ENCODE measurements at regions not wholly inside any gene's neighbourhood (a gene's known extent, or its start where the extent isn't known, plus 50 kb on each side); places are given as distances from the start of the nearest gene placed in this dataset.

DNA sequence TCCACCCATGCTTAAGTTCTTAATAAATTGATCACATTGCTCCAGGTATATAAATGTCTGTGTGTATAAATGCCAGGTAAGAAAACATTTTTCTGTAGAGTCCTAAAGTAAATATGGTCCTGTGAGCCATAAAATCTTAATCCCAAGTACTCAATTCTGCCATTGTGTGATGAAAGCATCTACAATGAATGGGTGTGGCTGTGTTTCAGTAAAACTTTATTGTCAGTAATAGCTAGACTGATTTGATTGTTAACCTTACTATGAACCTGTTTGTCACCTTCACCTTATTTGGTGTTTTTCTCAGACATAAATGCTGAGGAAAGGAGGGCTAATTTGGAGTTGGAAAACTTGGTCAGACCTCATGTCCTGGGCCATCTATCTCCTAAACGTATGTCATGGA, 683.5 kb upstream of the GRM7 start:
- no peak for DNase-seq (ENCODE audit: low read depth in 2 of 2)

DNA sequence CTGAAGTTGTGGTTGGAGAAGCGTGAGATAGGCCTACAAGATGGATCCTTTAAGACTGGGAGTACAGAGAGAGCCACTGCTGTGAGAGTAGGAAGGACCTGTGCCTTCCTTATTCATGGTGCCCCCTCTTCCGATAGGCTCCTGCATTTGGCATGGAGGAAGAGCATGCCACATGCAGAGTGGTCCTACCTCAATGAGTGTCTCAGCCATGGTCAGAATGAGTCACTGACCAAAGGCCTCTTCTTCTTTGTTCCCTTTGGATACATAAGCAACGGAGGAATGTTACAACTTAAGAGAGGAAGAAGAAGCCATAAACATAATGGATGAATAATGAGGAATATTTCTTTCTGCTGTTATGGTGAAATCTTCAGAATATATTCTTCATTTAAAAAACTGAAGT, 681.2 kb upstream of the GRM7 start:
- no peak for DNase-seq (ENCODE audit: low read depth in 2 of 2)

DNA sequence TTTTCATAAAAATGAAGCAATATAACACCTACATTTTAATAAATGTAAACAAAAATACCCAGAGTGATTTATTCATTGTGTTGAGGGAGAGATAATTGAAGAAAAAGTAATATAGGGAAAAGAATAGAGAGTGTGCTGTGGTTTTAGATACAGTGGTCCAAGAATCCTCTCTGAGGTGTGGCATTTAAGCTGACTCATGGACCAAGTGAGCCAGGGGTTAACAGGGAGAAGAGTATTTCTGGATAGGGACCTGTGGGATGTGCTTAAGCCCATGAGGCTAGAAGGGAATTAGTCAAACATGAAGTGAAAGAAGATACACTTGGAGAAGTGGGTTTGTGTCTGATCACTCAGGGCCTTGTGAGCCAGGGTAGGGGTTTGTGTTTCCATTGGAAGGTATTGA, 680.7 kb upstream of the GRM7 start:
- DNase-seq (ENCODE audit: low read depth in 2 of 2), result no peak

DNA sequence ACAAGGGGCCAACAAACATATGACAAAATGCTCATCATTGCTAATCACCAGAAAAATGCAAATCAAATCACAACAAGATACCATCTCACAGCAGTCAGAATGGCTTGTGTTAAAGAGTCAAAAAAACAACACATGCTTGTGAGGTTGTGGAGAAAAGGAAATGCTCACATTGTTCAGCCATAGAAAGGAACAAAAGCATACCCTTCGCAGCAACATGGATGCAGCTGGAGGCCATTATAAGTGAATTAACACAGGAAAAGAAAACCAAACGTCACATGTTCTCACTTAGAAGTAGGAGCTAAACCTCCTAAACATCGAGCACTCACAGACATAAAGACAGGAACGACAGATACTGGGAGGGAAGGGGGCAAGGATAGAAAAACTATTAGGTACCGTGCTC, 678.4 kb upstream of the GRM7 start:
- no peak for DNase-seq (ENCODE audit: low read depth in 2 of 2)

DNA sequence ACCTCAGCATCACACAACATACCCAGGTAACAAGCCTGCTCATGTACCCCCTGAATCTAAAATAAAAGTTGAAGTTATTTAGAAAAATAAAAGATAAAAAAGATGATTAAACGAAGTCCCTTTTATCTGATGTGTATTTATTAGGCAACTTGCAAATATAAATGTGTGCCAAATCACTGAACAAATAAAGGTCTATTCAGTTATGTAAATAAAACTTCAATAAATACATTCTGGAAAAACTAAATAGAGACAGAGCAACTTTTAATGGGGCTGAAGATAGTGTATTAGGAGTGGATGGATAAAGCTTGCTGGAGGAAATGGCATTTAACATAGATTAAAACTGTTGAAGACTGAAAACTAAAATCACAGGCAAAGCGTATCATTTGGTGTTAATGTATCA, 678.0 kb upstream of the GRM7 start:
- no peak for DNase-seq (ENCODE audit: low read depth in 2 of 2)

DNA sequence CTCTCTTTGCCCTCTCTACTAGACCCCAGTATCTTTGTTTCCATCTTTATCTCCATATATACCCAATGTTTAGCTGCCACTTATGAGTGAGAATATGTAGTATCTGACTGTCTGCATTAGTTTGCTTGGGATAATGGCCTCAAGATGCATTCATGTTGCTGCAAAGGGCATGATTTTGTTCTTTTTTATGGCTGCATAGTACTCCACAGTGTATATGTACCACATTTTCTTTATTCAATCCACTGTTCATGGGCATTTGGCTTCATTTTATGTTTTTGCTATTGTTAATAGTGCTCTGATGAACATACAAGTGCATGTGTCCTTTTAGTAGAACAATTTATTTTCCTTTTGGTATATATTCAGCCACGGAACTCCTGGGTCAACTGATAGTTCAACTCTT, 671.5 kb upstream of the GRM7 start:
- no peak for DNase-seq (ENCODE audit: low read depth in 2 of 2)

DNA sequence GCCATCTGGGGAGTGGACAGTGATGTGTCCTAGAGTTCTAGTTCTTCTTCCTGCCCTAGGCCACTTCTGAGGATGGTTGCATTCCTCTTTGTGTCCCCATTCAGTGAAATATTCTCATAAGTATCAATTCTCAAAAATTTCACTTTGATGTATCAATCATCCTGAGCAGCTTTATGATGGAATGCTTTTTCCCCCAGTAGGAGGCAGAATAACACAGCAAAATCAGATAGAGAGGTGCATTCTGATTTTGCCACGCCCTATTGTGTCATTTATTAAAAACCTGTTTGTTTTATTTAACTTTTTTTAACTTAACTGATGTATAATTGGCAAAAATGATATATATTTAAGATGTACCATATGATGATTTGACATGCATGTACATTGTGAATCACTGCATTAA, 656.0 kb upstream of the GRM7 start:
- no peak for DNase-seq (ENCODE audit: low read depth in 2 of 2)

DNA sequence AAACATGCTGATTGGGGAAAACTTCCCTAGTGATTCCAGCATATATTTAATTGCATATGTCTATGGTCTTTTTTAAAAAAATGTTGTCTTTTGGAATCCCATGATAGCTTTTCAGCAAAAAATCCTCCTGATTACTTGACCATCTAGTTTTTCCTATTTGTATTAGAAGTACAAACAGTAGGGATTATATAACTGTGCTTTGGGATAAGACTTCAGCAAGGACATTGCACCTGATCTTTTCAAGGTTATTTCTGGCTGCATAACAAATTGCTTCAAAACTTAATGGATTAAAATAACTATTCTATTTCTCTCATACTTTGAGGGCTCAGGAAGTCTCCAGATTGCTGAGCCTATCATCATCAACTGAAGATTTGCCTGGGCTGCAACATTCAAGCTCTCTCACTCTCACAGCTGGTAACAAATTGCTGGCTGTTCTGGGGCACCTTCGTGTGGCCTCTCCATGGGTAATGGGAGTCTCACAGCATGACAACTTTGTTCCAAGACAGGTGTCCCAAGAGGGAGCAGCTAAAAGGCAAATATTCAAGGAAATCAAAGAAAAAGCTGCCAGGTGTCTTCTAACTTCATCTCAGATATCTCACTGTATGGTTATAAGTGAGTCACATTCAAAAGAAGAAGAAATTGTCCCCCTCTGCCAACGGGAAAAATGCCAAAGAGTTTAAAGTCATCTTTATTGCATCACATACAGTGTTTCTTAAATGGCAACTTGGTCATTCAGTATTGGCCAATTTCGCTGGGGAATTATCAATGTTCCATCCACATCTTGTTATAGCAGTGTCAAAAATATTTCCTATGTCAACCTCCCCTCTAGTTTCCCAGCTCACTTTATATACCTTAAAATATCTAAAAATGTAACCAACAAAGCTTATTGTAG, 644.5 kb upstream of the GRM7 start:
- DNase-seq (ENCODE audit: low read depth in 2 of 2), result no peak

DNA sequence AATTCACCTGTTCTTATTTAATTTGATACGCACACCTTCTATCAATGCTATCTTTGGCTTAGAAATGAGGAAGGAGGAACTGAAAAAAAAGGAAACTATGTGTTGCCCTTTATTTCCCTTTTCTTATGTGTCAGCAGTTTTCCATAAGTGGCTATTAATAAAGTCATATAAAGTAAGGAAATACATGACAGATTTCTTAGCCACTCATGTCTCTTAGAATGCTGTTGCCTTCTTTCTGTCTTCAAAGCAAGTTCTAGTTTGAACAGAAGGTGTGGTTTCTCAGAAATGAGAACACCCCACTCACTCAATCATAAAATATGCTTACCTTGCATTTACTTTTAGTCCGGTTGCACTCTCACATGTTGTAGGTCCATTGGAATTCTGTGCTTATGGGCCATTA, 640.5 kb upstream of the GRM7 start:
- DNase-seq (ENCODE audit: low read depth in 2 of 2), result no peak

DNA sequence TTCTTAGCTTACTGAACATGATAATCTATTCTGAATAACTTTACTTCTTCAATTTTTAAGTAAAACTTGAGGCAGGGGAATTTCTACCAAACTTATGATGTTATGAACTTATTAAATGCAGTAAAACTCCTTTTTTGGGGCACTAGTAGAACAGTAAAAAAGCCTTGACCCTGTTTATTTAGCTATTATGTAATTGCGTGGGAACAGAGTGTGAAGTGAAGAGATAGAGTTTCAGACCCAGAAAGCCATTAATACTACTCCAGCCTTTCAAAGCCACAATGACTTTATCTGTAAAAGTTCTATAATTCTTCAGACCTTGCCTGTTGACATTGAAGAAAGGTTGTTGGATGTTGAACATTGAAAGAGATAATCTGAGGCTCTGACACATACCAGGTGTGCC, 638.8 kb upstream of the GRM7 start:
- DNase-seq (ENCODE audit: low read depth in 2 of 2), result no peak

DNA sequence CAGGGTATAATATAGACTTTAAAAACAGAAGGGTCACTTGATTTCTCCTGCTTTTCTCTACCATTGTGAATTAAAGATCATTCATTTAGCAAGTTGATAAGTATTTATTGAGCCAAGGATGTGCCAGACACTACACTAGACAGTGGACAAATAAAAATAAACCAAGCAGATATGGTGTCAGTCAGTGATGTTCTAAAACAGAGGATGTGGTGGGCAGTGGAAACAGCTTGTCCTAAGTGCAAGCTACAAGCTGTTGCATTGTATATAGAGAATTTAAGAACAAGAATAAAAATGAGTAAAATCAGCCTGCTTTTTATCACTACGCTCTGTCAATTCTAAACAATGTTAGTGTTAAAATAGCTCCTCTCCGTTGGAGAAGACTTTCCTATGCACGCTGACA, 637.3 kb upstream of the GRM7 start:
- DNase-seq (ENCODE audit: low read depth in 2 of 2), result no peak

DNA sequence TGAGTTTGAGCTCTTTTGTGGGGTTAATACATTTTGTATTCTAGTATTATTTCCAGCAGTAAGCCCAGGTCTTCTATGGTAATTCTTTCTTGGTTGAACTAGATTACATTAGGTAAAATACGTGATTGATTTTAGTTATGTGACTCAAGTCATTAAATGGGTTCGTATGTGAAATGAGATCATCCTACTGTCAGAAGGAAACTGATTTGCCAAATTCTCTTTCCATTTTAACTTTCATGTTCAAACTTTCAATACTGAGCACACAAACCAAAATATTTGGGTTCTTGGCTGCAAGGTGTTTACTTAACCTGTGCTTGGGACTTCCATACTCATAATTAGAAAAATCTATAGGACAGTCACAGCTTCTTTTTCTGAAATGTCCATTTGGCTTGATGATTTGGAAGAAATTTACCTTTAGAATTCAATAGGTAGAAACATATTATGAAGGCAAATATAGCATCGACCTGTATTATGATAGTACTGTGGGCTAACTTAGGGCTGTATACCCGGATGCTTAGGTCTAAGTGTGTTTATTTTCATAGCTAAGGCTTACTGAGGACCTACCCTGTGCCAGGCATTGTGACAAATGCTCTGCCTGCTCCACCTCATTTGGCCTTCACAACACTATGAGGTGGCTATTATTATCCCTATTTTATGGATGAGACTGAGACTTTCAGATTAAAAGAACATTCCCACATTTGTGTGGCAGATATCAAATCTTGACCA, 631.8 kb upstream of the GRM7 start:
- no peak for DNase-seq (ENCODE audit: low read depth in 2 of 2)

DNA sequence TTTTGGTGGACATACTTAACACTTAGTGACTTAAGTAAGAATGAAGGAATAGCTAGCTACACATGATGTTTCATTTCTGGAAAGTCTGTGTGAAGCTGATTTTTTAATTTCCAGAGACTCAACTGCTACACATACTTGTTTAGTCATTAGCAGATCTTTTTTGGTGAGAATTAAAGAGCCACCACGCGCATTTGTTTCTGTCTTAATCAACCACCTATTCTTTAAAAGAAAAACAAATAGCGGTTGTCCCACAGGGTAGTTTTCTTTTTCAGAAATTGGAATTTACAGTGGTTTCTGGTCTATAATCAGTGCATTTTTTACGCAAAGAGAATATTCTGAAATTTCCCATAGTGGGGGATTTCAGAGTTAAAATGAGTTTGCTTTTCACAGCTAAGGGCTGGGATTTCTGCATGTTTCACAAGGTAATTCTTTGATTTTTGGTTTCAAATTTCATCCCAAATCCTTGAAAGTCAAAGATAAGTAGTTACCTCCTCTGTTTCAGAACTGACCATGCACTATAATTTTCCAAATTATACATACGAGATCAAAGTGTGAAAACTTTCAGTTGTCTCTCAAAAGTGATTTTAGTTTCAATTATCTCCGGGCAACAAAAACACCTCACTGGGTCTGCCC, 631.0 kb upstream of the GRM7 start:
- DNase-seq (ENCODE audit: low read depth in 2 of 2), result no peak

DNA sequence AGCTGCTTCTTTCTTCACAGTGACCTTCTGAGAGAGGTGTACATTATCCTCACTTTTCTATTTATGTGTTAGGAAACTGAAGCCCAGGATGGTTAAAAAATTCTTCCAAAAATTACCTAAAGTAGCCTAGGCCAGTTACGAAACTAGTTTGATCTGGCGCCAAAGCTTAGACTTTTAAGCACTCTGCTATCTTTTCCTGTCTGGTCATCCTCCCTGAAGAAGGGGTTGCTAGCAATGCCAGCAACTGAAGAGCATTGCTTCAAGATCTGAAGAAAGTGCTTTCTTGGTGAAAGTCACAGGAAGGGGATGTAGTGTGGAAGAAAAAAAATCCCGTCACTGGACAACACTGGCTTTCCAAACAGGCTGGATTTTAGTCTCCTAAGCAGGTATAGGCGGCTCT, 618.8 kb upstream of the GRM7 start:
- DNase-seq (ENCODE audit: low read depth in 2 of 2), result no peak

DNA sequence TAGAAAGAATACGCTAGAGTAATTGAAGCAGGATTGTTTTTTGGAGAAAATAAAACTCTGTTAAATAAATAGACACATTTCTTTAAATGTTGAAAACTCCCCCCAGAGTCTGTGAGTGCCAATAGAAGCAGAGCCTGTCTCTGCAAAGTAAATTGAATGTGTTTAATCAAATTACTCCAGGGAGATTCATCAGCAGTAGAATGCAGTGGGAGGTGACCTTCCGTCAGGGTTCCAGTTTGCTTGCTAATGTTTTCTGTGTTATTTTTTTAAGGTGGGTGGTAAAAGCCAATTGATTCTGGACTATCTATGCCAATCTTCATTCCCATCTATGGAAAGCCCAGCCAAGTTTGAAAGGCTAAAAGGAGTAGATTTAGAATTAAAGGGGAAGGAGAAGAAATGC, 612.4 kb upstream of the GRM7 start:
- DNase-seq (ENCODE audit: low read depth in 2 of 2), result no peak

DNA sequence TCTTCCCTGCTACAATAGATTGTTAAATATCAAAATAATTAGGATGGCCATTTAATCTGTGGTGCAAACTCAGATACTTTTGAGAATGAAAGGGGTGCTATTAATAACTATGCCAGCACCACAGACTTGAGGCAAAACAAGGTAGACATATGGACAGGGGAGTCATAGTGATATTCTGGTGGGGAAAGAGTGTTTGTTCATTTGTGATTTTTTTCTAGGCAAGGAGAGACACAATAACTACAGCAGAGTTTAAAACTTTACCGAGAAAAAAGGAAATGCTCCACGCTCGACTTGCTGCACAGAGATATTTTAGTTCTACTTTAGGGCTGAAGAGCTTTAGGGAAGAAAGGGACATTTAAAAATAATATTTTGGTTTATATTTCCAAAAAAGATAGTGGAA, 611.2 kb upstream of the GRM7 start:
- no peak for DNase-seq (ENCODE audit: low read depth in 2 of 2)

DNA sequence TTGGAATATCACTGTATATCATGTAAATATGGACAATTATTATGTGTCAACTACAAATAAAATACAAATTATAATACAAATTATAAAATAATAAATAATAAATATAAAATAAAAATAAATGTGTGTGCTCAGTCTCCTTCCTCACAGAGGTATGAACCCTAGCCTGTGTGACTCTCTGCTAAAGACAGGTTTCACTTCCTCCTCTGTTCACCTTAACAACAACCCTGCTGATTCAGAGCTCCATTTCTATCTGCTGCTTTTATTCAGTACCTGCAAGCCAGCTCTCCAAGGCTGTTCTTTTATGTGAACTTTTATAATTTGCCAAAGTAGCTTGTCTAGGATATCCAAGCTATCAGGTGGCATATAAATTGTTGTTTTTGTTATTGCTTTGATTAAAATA, 610.7 kb upstream of the GRM7 start:
- DNase-seq (ENCODE audit: low read depth in 2 of 2), result no peak

DNA sequence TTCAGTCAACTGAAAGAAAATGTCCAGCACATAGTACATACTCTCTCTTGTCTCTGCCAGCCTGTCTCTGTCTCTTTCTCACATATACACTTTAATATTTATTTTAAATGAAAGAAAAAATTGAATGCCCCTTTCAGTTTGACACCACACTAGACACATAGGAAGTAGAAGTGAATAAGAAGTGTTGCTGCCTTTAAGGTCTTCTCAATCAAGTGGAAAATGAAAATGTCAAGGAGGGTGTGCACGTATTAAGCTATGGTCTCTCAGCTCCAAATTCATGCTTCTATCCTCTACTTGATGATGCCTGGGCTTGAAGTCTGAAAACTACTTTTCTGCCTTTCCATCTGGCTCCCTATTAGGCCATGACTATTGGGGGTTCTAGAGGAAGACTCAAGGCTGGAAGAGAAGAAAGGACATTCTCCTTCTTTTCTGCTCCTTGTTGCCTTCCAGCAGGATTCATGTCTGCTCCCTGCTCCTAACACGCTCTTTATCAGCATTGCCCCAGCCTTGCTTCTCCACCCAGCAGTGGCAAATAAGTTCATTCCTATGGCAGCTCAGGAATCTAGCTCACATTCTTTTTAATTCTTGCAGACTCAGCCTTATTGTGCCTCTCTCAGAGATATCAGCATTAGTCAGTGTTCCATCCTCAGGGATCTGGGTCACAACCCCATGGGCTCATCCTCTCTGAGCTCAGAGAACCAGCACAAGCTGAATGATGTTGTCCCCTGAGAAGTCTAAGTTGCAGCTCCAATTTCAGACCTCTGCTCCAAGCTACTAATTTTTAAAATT, 609.1 kb upstream of the GRM7 start:
- no peak for DNase-seq (ENCODE audit: low read depth in 2 of 2)

DNA sequence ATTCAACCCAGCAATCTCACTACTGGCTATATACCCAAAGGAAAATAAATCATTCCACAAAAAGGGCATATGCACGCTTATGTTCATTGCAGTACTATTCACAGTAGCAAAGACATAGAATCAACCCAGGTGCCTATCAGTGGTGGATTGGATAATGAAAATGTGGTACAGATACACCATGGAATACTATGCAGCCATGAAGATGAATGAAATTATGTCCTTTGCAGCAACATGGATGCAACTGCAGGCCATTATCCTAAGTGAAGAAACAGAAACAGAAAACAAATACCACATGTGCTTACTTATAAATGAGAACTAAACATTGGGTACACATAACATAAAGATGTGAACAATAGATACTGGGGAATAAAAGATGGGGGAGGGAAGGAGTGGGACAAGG, 606.4 kb upstream of the GRM7 start:
- DNase-seq (ENCODE audit: low read depth in 2 of 2), result no peak

DNA sequence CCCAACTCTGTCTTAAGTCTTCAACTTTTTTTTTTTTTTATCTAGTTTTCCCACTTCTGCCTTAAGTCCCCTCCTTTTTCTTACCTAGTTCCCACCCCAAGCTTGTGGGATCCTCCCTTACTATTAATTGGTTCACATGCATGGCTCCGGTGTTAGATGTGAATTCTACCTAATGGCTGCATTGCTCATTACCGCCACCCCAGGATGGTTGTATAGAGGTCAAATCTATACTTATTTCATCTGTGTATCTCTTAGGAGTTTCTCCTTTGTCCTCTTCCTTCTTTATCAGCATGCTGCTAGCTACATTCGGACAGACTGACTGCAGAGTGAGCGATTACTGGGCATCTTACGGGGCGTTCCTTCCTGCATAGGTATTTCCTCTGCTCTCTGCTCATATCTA, 605.7 kb upstream of the GRM7 start:
- no peak for DNase-seq (ENCODE audit: low read depth in 2 of 2)

DNA sequence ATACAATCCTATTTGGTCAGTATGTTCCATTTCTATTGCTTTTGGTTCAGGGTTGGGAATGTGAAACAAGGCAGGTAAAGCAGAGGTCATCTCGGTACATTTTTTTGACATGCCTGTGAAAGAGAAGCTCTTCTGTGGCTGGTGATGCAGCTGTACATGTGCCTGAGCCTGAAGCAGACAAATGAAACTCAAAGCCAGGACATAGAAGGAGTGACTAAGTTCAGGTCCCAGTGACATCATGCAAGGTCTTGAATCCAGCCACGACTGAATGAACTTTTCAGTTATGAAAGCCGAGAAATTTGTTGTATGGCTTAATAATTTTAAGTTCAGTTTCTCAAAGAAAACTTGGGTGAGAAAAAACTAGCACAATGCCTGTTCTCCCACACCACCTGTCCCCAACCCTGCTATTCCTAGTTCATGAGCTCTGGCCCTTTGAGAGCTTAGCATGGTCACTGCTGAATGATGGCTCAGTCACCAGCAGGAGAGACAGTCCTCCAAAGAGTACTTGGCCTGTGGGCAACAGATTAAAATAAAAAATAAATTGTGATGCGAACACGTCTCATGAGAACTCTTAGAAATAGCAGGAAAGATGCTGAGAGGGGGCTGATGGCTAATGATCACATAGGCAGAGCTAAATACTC, 600.2 kb upstream of the GRM7 start:
- no peak for DNase-seq (ENCODE audit: low read depth in 2 of 2)

DNA sequence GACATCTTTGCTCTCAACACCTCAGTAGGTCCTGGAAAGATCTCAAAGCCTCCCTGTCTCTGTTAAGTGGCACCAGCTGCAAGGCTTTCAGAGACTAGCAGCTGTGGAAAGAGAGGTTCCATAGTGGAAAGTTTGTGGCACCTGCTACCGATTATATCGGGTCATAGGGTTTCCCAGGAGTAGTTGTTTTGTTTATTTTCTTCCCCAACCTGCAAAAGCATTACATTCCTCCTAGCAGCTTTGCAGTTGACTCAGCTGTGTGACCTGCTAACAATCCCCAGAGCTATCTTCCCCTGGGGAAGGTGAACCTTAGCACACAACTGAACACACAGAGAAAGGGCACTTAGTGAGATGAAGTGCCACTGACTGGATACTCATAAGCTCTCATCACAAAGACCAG, 598.9 kb upstream of the GRM7 start:
- no peak for DNase-seq (ENCODE audit: low read depth in 2 of 2)
